Tibial nerve (tissue), 4 donors: ENCODE measurements at regions not wholly inside any gene's neighbourhood (a gene's known extent, or its start where the extent isn't known, plus 50 kb on each side); places are given as distances from the start of the nearest gene placed in this dataset.
"Not testable (repeated sequence)": the region's sequence is repeated elsewhere in the genome, so short reads cannot be mapped to it uniquely, and the experiment has no call there.

Source experiments
- DNase-seq, 2 donors: peaks; one replicate each; pipeline ENCODE4 v3.0.0-alpha.2; 2019; ENCODE audit warnings: low spot score in 2 of 2
- H3K27ac ChIP-seq, 4 donors: fragments of 200-600 bp; sonication (generic) in 3 of 4; one replicate each; pipeline ENCODE4 v1.5.1; 2017 to 2019; ENCODE audit warnings: mild to moderate bottlenecking in 1 of 4
- H3K27me3 ChIP-seq, 2 donors: fragments of 200-600 bp; sonication (generic) in 1 of 2; one replicate each; pipeline versions ENCODE4 v1.5.1 to v1.6.0; 2017 to 2019
- H3K36me3 ChIP-seq, 3 donors: fragments of 200-600 bp; sonication (generic); one replicate each; pipeline ENCODE4 v1.5.1; 2018 to 2019
- H3K4me1 ChIP-seq, 4 donors: fragments of 200-600 bp; sonication (generic) in 3 of 4; one replicate each; pipeline ENCODE4 v1.5.1; 2017 to 2019
- H3K4me3 ChIP-seq, 4 donors: fragments of 200-600 bp; sonication (generic) in 3 of 4; one replicate each; pipeline ENCODE4 v1.5.1; 2017 to 2019; ENCODE audit warnings: mild to moderate bottlenecking in 1 of 4, moderate library complexity in 1 of 4
- H3K9me3 ChIP-seq, 4 donors: fragments of 200-600 bp; sonication (generic) in 3 of 4; one replicate each; pipeline ENCODE4 v1.5.1; 2017 to 2019
- CTCF ChIP-seq, 5 experiments: fragments of 200-600 bp in 3 of 5; fragments of 450-650 bp in 2 of 5; sonication (generic) in 3 of 5; IDR thresholded peaks; one replicate each; pipeline ENCODE4 v1.5.1; 2016 to 2019; ENCODE audit warnings: antibody characterized with exemption in 5 of 5, mild to moderate bottlenecking in 3 of 5, moderate library complexity in 2 of 5
- EP300 ChIP-seq, 2 donors: sonication (generic); formaldehyde crosslinking; IDR thresholded peaks; one replicate each; pipeline ENCODE4 v1.6.1; 2017; ENCODE audit warnings: antibody characterized with exemption in 2 of 2, mild to moderate bottlenecking in 1 of 2
- POLR2A ChIP-seq, 2 donors: fragments of 450-650 bp; IDR thresholded peaks; one replicate each; pipeline ENCODE4 v1.6.1; 2017; ENCODE audit warnings: antibody characterized with exemption in 2 of 2, mild to moderate bottlenecking in 2 of 2, moderate library complexity in 2 of 2
- WGBS, 2 donors: methylation state at CpG; one replicate each; pipeline ENCODE4 v1.1.5; 2018; 5-methylcytosine and 5-hydroxymethylcytosine counted together

DNA sequence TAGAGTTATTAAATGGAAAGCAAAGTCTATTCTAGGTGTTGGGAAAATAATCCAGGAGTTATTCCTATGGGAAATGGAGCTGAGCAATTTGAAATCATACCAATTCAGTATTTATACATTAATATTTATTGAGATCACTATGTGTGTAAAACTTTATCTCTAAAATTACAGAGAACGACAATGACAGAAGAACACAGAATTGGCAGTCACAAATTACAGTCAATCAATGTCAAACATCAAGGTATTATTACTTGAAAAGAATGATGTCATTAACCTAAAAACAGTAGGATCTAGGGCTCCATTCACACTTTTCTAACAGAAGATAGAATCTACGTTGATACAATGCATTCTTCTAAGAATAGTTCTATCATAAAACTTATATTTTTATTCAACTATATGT is 154.9 kb upstream of the GJE1 start:
- TF ChIP-seq EP300 (IDR thresholded peaks at IDR 0.05), result no peak
- no peak overlapping the region for H3K4me3 ChIP-seq
- no peaks in the 10 kb centered on the region for H3K27me3 ChIP-seq
- no peaks in the 10 kb centered on the region for H3K9me3 ChIP-seq
- WGBS, 2 donors, result 87 to 90% methylated on average over 2 of the region's 2 CpGs
- no peak for DNase-seq
- H3K36me3 ChIP-seq, result no peaks in the 10 kb centered on the region
- no peaks in the 10 kb centered on the region for H3K4me1 ChIP-seq
- no peak overlapping the region for H3K27ac ChIP-seq

- no peaks in the 10 kb centered on the region for H3K36me3 ChIP-seq
- H3K9me3 ChIP-seq, result no peaks in the 10 kb centered on the region
- no peaks in the 10 kb centered on the region for H3K27me3 ChIP-seq
- DNase-seq, result no peak
- no peaks in the 10 kb centered on the region for H3K4me1 ChIP-seq
- no peak overlapping the region for H3K27ac ChIP-seq
- TF ChIP-seq EP300 (IDR thresholded peaks at IDR 0.05) (no peak), CTCF (IDR thresholded peaks at IDR 0.05) (no peak), POLR2A (IDR thresholded peaks at IDR 0.05) (no peak)
- no peak overlapping the region for H3K4me3 ChIP-seq
- 73 to 80% methylated on average over 1 of the region's 1 CpG for WGBS, 2 donors
These were observed 155.7 kb upstream of the GJE1 start for GRCh38 chr6:141976994-141977393.

DNA sequence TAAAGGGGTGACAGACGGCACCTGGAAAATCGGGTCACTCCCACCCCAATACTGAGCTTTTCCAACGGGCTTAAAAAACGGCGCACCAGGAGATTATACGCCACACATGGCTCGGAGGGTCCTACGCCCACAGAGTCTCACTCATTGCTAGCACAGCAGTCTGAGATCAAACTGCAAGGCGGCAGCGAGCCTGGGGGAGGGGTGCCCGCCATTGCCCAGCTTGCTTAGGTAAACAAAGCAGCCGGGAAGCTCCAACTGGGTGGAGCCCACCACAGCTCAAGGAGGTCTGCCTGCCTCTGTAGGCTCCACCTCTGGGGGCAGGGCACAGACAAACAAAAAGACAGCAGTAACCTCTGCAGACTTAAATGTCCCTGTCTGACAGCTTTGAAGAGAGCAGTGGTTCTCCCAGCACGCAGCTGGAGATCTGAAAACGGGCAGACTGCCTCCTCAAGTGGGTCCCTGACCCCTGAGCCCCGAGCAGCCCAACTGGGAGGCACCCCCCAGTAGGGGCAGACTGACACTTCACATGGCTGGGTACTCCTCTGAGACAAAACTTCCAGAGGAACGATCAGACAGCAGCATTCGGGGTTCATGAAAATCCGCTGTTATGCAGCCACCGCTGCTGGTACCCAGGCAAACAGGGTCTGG is 162.8 kb upstream of the GJE1 start:
- not testable (repeated sequence) for H3K4me1 ChIP-seq, H3K27me3 ChIP-seq, H3K27ac ChIP-seq, H3K36me3 ChIP-seq, H3K4me3 ChIP-seq, H3K9me3 ChIP-seq, DNase-seq
- 89 to 90% methylated on average over 16 to 19 of the region's 19 CpGs for WGBS, 2 donors

DNA sequence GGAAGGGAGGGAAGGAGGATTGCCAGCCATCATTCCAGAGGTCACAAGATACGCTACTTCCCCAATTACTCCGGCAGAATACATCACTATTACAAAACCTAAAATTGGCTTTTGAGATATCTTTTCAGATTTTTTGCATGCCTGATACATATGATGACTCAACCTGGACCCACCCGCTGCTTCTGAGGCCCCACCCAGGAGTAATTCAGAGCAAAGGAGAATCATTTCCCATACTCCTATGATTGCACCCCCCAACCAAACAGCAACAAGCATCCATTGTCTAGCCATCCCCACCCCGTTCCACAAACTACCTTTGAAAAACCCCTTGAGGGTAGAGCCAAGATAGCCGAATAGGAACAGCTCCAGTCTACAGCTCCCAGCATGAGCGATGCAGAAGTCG is 163.5 kb upstream of the GJE1 start:
- no peak for DNase-seq
- no peak for TF ChIP-seq EP300 (IDR thresholded peaks at IDR 0.05)
- no peak for TF ChIP-seq POLR2A (IDR thresholded peaks at IDR 0.05)
- no peak for TF ChIP-seq CTCF (IDR thresholded peaks at IDR 0.05)
- H3K9me3 ChIP-seq, result peaks cover 0 to 8% (median 0%) of the 10 kb centered on the region in 4 donors
- H3K4me1 ChIP-seq, result no peaks in the 10 kb centered on the region
- 87 to 92% methylated on average over 7 of the region's 7 CpGs for WGBS, 2 donors
- H3K36me3 ChIP-seq, result no peaks in the 10 kb centered on the region
- no peak overlapping the region for H3K4me3 ChIP-seq
- H3K27ac ChIP-seq, result no peak overlapping the region
- no peaks in the 10 kb centered on the region for H3K27me3 ChIP-seq

GRCh38 chr6:141968632-141969031 is 164.1 kb upstream of the GJE1 start:
- no peaks in the 10 kb centered on the region for H3K4me1 ChIP-seq
- no peak for DNase-seq
- no peak overlapping the region for H3K4me3 ChIP-seq
- H3K27me3 ChIP-seq, result no peaks in the 10 kb centered on the region
- H3K9me3 ChIP-seq, result peaks cover 0 to 8% (median 0%) of the 10 kb centered on the region in 4 donors
- no peak overlapping the region for H3K27ac ChIP-seq
- WGBS, 2 donors, result 84 to 91% methylated on average over 3 of the region's 3 CpGs
- no peaks in the 10 kb centered on the region for H3K36me3 ChIP-seq
- TF ChIP-seq EP300 (IDR thresholded peaks at IDR 0.05) (no peak), CTCF (IDR thresholded peaks at IDR 0.05) (no peak), POLR2A (IDR thresholded peaks at IDR 0.05) (no peak)

DNA sequence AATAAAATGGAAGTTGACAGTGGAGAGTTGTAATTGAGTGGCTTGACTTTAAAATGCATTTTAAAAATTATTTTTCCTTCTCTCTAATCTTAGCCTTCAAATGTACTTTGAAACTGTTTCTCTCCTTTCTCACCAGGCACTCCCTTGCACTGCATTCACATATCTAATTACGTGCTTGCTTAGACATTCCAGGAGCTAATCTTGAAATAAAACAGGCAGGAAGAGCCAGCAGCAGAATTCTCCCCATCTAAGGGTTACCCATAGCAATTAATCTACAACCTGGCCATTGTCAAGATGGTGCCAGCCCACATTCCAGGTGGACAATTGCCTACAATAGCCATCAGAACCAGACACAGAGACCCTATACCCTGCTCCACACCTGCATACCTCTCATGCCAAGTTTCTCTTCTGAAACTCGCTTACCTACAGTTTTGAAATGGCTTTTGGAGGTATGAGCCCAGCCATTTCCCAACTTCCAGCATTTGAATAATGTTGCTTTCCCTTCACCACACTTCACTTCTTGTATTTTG is 167.6 kb upstream of the GJE1 start:
- Histone ChIP-seq H3K4me1 (no peaks in the 10 kb centered on the region), H3K27ac (no peak overlapping the region), H3K36me3 (no peaks in the 10 kb centered on the region), H3K27me3 (no peaks in the 10 kb centered on the region), H3K4me3 (no peak overlapping the region), H3K9me3 (peaks cover 0 to 8% (median 0%) of the 10 kb centered on the region in 4 donors)
- TF ChIP-seq POLR2A (IDR thresholded peaks at IDR 0.05) (no peak), CTCF (IDR thresholded peaks at IDR 0.05) (no peak)
- WGBS, 2 donors, result 67 to 81% methylated on average over 2 of the region's 2 CpGs
- DNase-seq, result no peak
